Tibial artery (tissue), 4 donors: ENCODE measurements at regions not wholly inside any gene's neighbourhood (a gene's known extent, or its start where the extent isn't known, plus 50 kb on each side); places are given as distances from the start of the nearest gene placed in this dataset.
"Not testable (repeated sequence)": the region's sequence is repeated elsewhere in the genome, so short reads cannot be mapped to it uniquely, and the experiment has no call there.

Experiments used
- DNase-seq, 2 donors: peaks; one replicate each; pipeline ENCODE4 v3.0.0-alpha.2; 2019
- H3K27ac ChIP-seq, 2 donors: fragments of 200-600 bp; sonication (generic) in 1 of 2; 1 replicate in 1 of 2; 2 replicates in 1 of 2; pipeline ENCODE4 v1.5.1; 2018 to 2019; ENCODE audit warnings: mild to moderate bottlenecking in 1 of 2
- H3K27me3 ChIP-seq, 2 donors: fragments of 200-600 bp; sonication (generic) in 1 of 2; one replicate each; pipeline versions ENCODE4 v1.5.1 to v1.6.0; 2016 to 2019
- H3K36me3 ChIP-seq, 3 donors: fragments of 200-600 bp; sonication (generic) in 2 of 3; one replicate each; pipeline ENCODE4 v1.5.1; 2016 to 2019; ENCODE audit warnings: mild to moderate bottlenecking in 2 of 3
- H3K4me1 ChIP-seq, 4 donors: fragments of 200-600 bp; sonication (generic) in 2 of 4; 1 replicate in 3 of 4; 2 replicates in 1 of 4; pipeline ENCODE4 v1.5.1; 2016 to 2019
- H3K4me3 ChIP-seq, 2 donors: fragments of 200-600 bp; sonication (generic) in 1 of 2; 1 replicate in 1 of 2; 2 replicates in 1 of 2; pipeline ENCODE4 v1.5.1; 2018 to 2019; ENCODE audit warnings: mild to moderate bottlenecking in 2 of 2
- H3K9me3 ChIP-seq, 3 donors: fragments of 200-600 bp; sonication (generic) in 1 of 3; one replicate each; pipeline ENCODE4 v1.5.1; 2016 to 2019
- intact Hi-C: fragments of 100-400 bp; cut with DNase I; formaldehyde crosslinking; loops from one replicate; pipeline ENCODE4 v1.15.0; 2023; ENCODE audit warnings: low total_unique reads
- TF ChIP-seq, protein P1 (sequence below), 2 experiments: fragments of 200-600 bp in 1 of 2; fragments of 450-650 bp in 1 of 2; IDR thresholded peaks; one replicate each; pipeline ENCODE4 v1.5.1; 2017 to 2019; ENCODE audit warnings: antibody characterized with exemption in 2 of 2, mild to moderate bottlenecking in 1 of 2, moderate library complexity in 1 of 2

DNA sequence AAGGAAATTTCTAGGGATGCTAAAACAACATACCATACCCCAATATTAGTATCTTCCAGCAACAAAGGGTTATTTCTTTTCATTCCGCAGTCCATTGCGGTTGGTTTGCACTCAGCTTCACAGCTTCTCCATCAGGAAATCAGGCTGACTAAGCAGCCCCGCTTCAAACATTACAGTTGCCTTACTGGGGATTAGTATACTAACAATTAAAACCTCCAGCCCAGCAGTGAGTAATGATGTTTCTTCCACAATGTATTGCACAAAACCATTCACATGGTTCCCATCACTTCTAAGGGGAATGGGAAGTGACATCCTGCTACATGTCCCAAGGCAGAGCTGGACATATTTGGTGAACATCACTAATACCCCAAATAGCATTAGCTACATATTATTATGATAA lies 1384.9 kb downstream of the CDH8 start:
- TF ChIP-seq, protein P1, sequence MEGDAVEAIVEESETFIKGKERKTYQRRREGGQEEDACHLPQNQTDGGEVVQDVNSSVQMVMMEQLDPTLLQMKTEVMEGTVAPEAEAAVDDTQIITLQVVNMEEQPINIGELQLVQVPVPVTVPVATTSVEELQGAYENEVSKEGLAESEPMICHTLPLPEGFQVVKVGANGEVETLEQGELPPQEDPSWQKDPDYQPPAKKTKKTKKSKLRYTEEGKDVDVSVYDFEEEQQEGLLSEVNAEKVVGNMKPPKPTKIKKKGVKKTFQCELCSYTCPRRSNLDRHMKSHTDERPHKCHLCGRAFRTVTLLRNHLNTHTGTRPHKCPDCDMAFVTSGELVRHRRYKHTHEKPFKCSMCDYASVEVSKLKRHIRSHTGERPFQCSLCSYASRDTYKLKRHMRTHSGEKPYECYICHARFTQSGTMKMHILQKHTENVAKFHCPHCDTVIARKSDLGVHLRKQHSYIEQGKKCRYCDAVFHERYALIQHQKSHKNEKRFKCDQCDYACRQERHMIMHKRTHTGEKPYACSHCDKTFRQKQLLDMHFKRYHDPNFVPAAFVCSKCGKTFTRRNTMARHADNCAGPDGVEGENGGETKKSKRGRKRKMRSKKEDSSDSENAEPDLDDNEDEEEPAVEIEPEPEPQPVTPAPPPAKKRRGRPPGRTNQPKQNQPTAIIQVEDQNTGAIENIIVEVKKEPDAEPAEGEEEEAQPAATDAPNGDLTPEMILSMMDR (IDR thresholded peaks at IDR 0.05) = no peak
- Histone ChIP-seq H3K9me3 (no peaks in the 10 kb centered on the region), H3K27me3 (no peaks in the 10 kb centered on the region), H3K36me3 (no peaks in the 10 kb centered on the region), H3K4me3 (no peak overlapping the region), H3K27ac (no peak overlapping the region), H3K4me1 (no peaks in the 10 kb centered on the region)
- intact Hi-C loops = no loop called here
- DNase-seq = no peak

DNA sequence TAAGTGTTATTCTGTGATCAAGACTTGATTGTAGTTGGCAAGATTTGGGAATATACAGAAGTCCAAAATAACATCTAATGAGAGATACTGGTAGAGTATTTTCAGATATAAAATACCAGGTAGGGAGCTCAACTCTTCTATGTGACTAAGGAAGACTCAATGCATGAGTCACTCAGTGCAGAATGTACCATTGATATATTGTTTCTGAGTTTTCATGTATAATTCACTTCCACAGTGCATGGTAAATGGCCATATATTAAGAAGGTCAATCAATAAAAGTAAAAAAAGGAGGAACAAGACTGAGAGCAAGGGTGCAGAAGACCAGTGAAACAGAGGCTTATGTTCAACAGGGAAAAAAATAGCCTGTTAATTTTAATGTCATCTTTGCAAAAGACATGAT lies 1387.9 kb downstream of the CDH8 start:
- Histone ChIP-seq H3K4me1 (no peaks in the 10 kb centered on the region), H3K4me3 (no peak overlapping the region), H3K27ac (no peak overlapping the region), H3K9me3 (no peaks in the 10 kb centered on the region), H3K27me3 (no peaks in the 10 kb centered on the region), H3K36me3 (no peaks in the 10 kb centered on the region)
- intact Hi-C loops = no loop called here
- no peak for DNase-seq
- TF ChIP-seq, protein P1 (IDR thresholded peaks at IDR 0.05) = no peak

DNA sequence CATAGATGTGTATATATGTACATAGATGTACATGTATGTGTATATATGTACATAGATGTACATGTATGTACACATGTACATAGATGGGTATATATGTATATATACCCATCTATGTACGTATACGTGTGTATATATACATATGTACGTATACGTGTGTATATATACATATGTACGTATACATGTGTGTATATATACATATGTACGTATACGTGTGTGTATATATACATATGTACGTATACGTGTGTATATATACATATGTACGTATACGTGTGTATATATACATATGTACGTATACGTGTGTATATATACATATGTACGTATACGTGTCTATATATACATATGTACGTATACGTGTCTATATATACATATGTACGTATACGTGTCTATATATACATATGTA lies 1388.8 kb downstream of the CDH8 start:
- H3K4me1 ChIP-seq, H3K36me3 ChIP-seq, H3K27me3 ChIP-seq, intact Hi-C loops, DNase-seq, H3K9me3 ChIP-seq, H3K4me3 ChIP-seq, H3K27ac ChIP-seq: not testable (repeated sequence)

DNA sequence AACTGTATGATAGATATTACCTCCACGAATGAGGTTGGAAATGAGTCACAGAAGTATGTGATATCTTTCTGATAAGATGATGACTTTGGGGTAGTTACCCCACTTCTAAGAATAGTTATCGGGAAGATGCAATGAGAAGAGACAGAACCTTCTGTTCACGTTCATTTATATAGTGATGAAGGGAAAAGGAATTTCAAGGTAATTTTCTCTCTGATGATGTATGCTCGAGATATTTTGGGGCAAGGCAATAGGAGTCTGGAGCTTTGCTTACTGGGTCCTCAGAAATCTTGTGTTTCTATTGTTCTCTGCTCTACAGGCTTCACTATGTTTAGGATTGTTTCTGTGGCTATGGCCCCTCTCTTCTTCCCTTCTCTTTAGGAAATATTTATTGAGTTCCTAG lies 1389.6 kb downstream of the CDH8 start:
- Histone ChIP-seq H3K27ac (no peak overlapping the region), H3K36me3 (no peaks in the 10 kb centered on the region), H3K9me3 (no peaks in the 10 kb centered on the region), H3K4me3 (no peak overlapping the region), H3K27me3 (no peaks in the 10 kb centered on the region), H3K4me1 (no peaks in the 10 kb centered on the region)
- intact Hi-C loops = no loop called here
- no peak for DNase-seq
- TF ChIP-seq, protein P1 (IDR thresholded peaks at IDR 0.05) = no peak

DNA sequence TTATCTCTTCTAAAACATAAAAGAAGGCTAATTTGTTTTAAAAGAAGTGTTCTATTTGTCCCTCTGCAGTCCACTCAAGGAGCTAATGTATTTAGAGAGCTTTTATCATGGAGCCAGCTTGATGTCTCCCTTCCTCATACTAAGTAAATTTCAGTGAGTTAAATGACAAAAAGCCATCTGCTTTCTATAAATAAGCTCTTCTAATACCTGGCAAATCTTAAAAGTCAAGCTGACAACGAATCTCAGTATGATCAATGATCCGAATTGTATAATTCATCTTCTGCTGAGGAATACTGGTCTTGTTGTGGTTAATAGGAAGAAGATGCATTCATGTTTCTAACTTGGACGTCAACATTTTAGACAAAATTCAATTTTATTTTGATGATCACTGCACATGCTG lies 1390.7 kb downstream of the CDH8 start:
- no peak overlapping the region for H3K27ac ChIP-seq
- intact Hi-C loops = no loop called here
- no peaks in the 10 kb centered on the region for H3K27me3 ChIP-seq
- no peaks in the 10 kb centered on the region for H3K9me3 ChIP-seq
- H3K36me3 ChIP-seq = no peaks in the 10 kb centered on the region
- TF ChIP-seq, protein P1 (IDR thresholded peaks at IDR 0.05) = no peak
- no peak overlapping the region for H3K4me3 ChIP-seq
- DNase-seq = no peak
- H3K4me1 ChIP-seq = no peaks in the 10 kb centered on the region

DNA sequence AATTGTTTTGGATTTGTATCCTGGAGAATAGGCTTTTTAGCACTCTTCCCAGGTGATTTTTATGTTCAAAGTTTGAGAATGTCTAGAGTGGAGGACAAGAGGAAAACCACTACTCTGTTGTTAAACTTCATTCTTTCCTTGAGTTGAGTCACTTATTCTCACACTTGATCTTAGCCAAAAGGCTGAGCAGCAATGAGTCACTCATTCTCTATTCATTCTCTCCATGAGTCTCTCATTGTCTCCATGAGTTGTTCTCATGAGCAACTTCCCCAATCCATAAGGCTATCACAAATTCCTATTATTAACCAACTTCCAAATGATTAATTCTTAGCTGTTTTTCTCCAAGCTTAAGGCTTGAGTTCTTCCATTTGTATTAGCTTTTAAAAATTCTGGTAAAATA lies 1393.3 kb downstream of the CDH8 start:
- Histone ChIP-seq H3K4me3 (no peak overlapping the region), H3K27me3 (no peaks in the 10 kb centered on the region), H3K4me1 (no peaks in the 10 kb centered on the region), H3K9me3 (no peaks in the 10 kb centered on the region), H3K36me3 (no peaks in the 10 kb centered on the region), H3K27ac (no peak overlapping the region)
- TF ChIP-seq, protein P1 (IDR thresholded peaks at IDR 0.05) = no peak
- no peak for DNase-seq
- intact Hi-C loops = no loop called here
